ENCODE measurements at regions not wholly inside any gene's neighbourhood (a gene's known extent, or its start where the extent isn't known, plus 50 kb on each side); places are given as distances from the start of the nearest gene placed in this dataset.

- H3K9me3 ChIP-seq (ENCODE audit: insufficient read depth in 2 of 2, low read depth in 1 of 2, low read length in 1 of 2), result no peaks in the 10 kb centered on the region
- H3K18ac ChIP-seq (ENCODE audit: extremely low read depth, low read length), result no peak overlapping the region
- H3K4ac ChIP-seq (replicated peaks; ENCODE audit: insufficient read length, low read depth, low read length), result no peak overlapping the region
- H3K23ac ChIP-seq (ENCODE audit: insufficient read length), result no peak overlapping the region
- no peak overlapping the region for H4K5ac ChIP-seq (ENCODE audit: insufficient read length, low read depth, low read length)
- H3K4me2 ChIP-seq (ENCODE audit: insufficient read depth in 1 of 2, low read depth in 2 of 2, low read length in 2 of 2), result no peak overlapping the region
- no peak overlapping the region for H2BK120ac ChIP-seq (replicated peaks; ENCODE audit: low read depth, low read length)
- H2BK12ac ChIP-seq (ENCODE audit: low read depth, low read length), result no peak overlapping the region
- H3K4me1 ChIP-seq (replicated peaks in 1 of 4; ENCODE audit: control insufficient read depth in 3 of 4, insufficient read depth in 4 of 4, low read length in 3 of 4), result no peaks in the 10 kb centered on the region
- no peaks in the 10 kb centered on the region for H3K79me2 ChIP-seq (ENCODE audit: control insufficient read depth in 1 of 2, insufficient read depth in 2 of 2, low read length in 2 of 2)
- H2BK15ac ChIP-seq (ENCODE audit: low read length), result no peak overlapping the region
- TF ChIP-seq GTF2F1 (IDR thresholded peaks at IDR 0.05; ENCODE audit: borderline replicate concordance, low read depth, low read length) (no peak), CEBPB (IDR thresholded peaks at IDR 0.05; ENCODE audit: low read depth, low read length) (peak; percentile 40; the same call in 1 of the 2 replicates)
- no peak overlapping the region for H2BK5ac ChIP-seq (ENCODE audit: low read depth, low read length)
- no peaks in the 10 kb centered on the region for H3K23me2 ChIP-seq (ENCODE audit: low read depth, low read length)
- H3K79me1 ChIP-seq (ENCODE audit: low read depth, low read length), result no peaks in the 10 kb centered on the region
- H3K9ac ChIP-seq (replicated peaks in 1 of 4; ENCODE audit: extremely low read depth in 1 of 4, low read depth in 3 of 4, low read length in 3 of 4), result no peak overlapping the region
- H4K91ac ChIP-seq (replicated peaks; ENCODE audit: insufficient read length, low read length), result no peak overlapping the region
- WGBS, 2 experiments (ENCODE audit: extremely low coverage in 1 of 2, insufficient coverage in 1 of 2, insufficient read length in 1 of 2, insufficient replicate concordance in 2 of 2, low coverage in 1 of 2, low lambda C conversion rate in 2 of 2, missing lambda C conversion rate in 1 of 2), result 84% methylated on average over 2 of the region's 2 CpGs; no CpG with 5 or more reads in 1 of the 2 experiments
- H4K8ac ChIP-seq (ENCODE audit: extremely low read depth, insufficient read depth, low read length), result no peak overlapping the region
- H3K56ac ChIP-seq (replicated peaks; ENCODE audit: insufficient read length, low read depth, low read length), result no peak overlapping the region
- H3K14ac ChIP-seq (ENCODE audit: insufficient read length), result no peak overlapping the region
- no peaks in the 10 kb centered on the region for H4K20me1 ChIP-seq (replicated peaks in 1 of 2; ENCODE audit: control insufficient read depth in 1 of 2, insufficient read depth in 2 of 2, low read length in 2 of 2)
- H3K27me3 ChIP-seq (replicated peaks in 1 of 4; ENCODE audit: control insufficient read depth in 3 of 4, extremely low read depth in 1 of 4, insufficient read depth in 3 of 4, low read length in 3 of 4), result no peaks in the 10 kb centered on the region
- FAIRE-seq (no peak), DNase-seq (ENCODE audit: low read depth in 1 of 2, low spot score in 2 of 2) (no peak)
- H2AK5ac ChIP-seq (ENCODE audit: low read depth, low read length), result no peak overlapping the region
- H3K27ac ChIP-seq (ENCODE audit: low read depth, low read length), result no peak overlapping the region
- no peaks in the 10 kb centered on the region for H3K36me3 ChIP-seq (ENCODE audit: control insufficient read depth in 2 of 4, insufficient read depth in 4 of 4, low read length in 3 of 4)
- ChIA-PET CTCF (ENCODE audit: partially characterized antibody) (no interaction called here), POLR2A (ENCODE audit: partially characterized antibody) (no interaction called here)
- no peak overlapping the region for H2BK20ac ChIP-seq (ENCODE audit: low read length)
- H2AFZ ChIP-seq (ENCODE audit: low read length), result no peak overlapping the region
- H3K4me3 ChIP-seq (ENCODE audit: extremely low read depth in 1 of 4, insufficient read depth in 2 of 4, low read depth in 3 of 4, low read length in 4 of 4), result no peak overlapping the region
Observed at GRCh38 chr9:101795147-101795546, 56.7 kb upstream of the GRIN3A start.

All from H1 (cell line).